GM23248 (cell line): ENCODE measurements at regions not wholly inside any gene's neighbourhood (a gene's known extent, or its start where the extent isn't known, plus 50 kb on each side); places are given as distances from the start of the nearest gene placed in this dataset.

Experiments used
- DNase-seq: peaks from one replicate; pipeline ENCODE4 v3.0.0-alpha.2; 2015
- H2AFZ ChIP-seq: fragments of 200-600 bp; sonication (generic); 2 replicates; pipeline ENCODE4 v1.6.1; 2016; ENCODE audit warnings: antibody characterized with exemption
- H3F3A ChIP-seq: fragments of 200-600 bp; sonication (generic); 2 replicates; pipeline ENCODE4 v1.6.1; 2016; ENCODE audit warnings: mild to moderate bottlenecking, antibody characterized with exemption, mixed run types; ENCODE audit not compliant: insufficient read depth
- H3K27ac ChIP-seq: fragments of 200-600 bp; sonication (generic); 2 replicates; pipeline ENCODE4 v1.5.1; 2016; ENCODE audit warnings: mild to moderate bottlenecking
- H3K27me3 ChIP-seq: fragments of 200-600 bp; sonication (generic); replicated peaks from 2 replicates; pipeline ENCODE4 v1.6.1; 2016; ENCODE audit warnings: mild to moderate bottlenecking; ENCODE audit not compliant: insufficient read depth
- H3K36me3 ChIP-seq: fragments of 200-600 bp; sonication (generic); 2 replicates; pipeline ENCODE4 v1.6.1; 2016; ENCODE audit warnings: low read depth, mild to moderate bottlenecking
- H3K4me1 ChIP-seq: fragments of 200-600 bp; sonication (generic); 2 replicates; pipeline ENCODE4 v1.6.1; 2016; ENCODE audit warnings: mild to moderate bottlenecking; ENCODE audit not compliant: insufficient read depth
- H3K4me2 ChIP-seq: fragments of 200-600 bp; sonication (generic); one replicate; pipeline ENCODE4 v1.6.1; 2016; ENCODE audit warnings: mild to moderate bottlenecking; ENCODE audit not compliant: unreplicated experiment
- H3K4me3 ChIP-seq: fragments of 200-600 bp; sonication (generic); 2 replicates; pipeline ENCODE4 v1.5.1; 2016; ENCODE audit warnings: mild to moderate bottlenecking
- H3K79me2 ChIP-seq: fragments of 200-600 bp; sonication (generic); 2 replicates; pipeline ENCODE4 v1.6.1; 2016; ENCODE audit warnings: mild to moderate bottlenecking; ENCODE audit not compliant: insufficient read depth
- H3K9ac ChIP-seq: fragments of 200-600 bp; sonication (generic); 2 replicates; pipeline ENCODE4 v1.6.1; 2016; ENCODE audit warnings: mild to moderate bottlenecking
- H3K9me2 ChIP-seq: fragments of 200-600 bp; sonication (generic); 2 replicates; pipeline ENCODE4 v1.6.1; 2016; ENCODE audit warnings: mixed run types, mild to moderate bottlenecking, moderate library complexity; ENCODE audit not compliant: insufficient read depth
- H3K9me3 ChIP-seq: fragments of 200-600 bp; sonication (generic); one replicate; pipeline ENCODE4 v1.6.1; 2017; ENCODE audit warnings: low read depth
- H4K20me1 ChIP-seq: fragments of 200-600 bp; sonication (generic); 2 replicates; pipeline ENCODE4 v1.6.0; 2016; ENCODE audit not compliant: insufficient read depth
- EZH2 ChIP-seq: fragments of 200-600 bp; sonication (generic); IDR thresholded peaks from 2 replicates; pipeline ENCODE4 v1.6.1; 2018; ENCODE audit warnings: antibody characterized with exemption, mild to moderate bottlenecking; ENCODE audit not compliant: insufficient read depth, poor library complexity, severe bottlenecking
- EZH2phosphoT487 ChIP-seq: fragments of 200-600 bp; sonication (generic); IDR thresholded peaks from 2 replicates; pipeline ENCODE4 v1.6.1; 2018; ENCODE audit warnings: antibody characterized with exemption, moderate library complexity, mild to moderate bottlenecking, low read depth; ENCODE audit not compliant: insufficient read depth
- WGBS, 2 experiments: methylation state at CpG; one replicate each; pipeline ENCODE4 v1.1.6; 2015 to 2017; ENCODE audit warnings: low lambda C conversion rate in 2 of 2, low coverage in 1 of 2; ENCODE audit errors: missing lambda C conversion rate in 2 of 2; 5-methylcytosine and 5-hydroxymethylcytosine counted together
- in situ Hi-C: fragments of 300-500 bp; cut with MboI; formaldehyde crosslinking; loops from 2 replicates; pipeline ENCODE4 v1.15.0; 2020

DNA sequence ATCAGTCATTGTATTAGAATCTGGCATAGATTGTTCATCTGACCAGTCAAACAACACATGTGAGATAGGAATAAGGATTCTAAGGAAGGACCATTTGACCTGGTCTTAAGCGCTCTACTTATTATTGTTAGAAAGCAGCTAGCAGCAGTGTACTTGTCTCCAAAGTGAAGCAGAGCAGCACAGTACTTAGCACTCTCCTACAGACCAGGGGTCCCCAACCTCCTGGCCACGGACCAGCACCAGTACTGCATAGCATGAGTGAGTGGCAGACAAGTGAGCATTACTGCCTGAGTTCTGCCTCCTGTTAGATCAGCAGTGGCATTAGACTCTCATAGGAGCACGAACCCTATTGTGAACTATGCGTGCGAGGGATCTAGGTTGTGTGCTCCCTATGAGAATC is 135.9 kb upstream of the SPRY1 start:
- H3F3A ChIP-seq: no peaks in the 10 kb centered on the region
- H3K4me2 ChIP-seq: no peak overlapping the region
- peaks cover 6% of the 10 kb centered on the region; the same call in 1 of the 2 replicates for H3K36me3 ChIP-seq
- H3K27me3 ChIP-seq: no peaks in the 10 kb centered on the region
- no peaks in the 10 kb centered on the region for H3K79me2 ChIP-seq
- no peak overlapping the region for H2AFZ ChIP-seq
- no peaks in the 10 kb centered on the region for H4K20me1 ChIP-seq
- no peaks in the 10 kb centered on the region for H3K9me2 ChIP-seq
- no peak for TF ChIP-seq EZH2phosphoT487
- in situ Hi-C loops: no loop called here
- H3K9ac ChIP-seq: no peak overlapping the region
- no peaks in the 10 kb centered on the region for H3K4me1 ChIP-seq
- no peak overlapping the region for H3K4me3 ChIP-seq
- no peak overlapping the region for H3K27ac ChIP-seq
- no peaks in the 10 kb centered on the region for H3K9me3 ChIP-seq
- no peak for DNase-seq
- 95 to 99% methylated on average over 5 of the region's 5 CpGs for WGBS, 2 experiments

DNA sequence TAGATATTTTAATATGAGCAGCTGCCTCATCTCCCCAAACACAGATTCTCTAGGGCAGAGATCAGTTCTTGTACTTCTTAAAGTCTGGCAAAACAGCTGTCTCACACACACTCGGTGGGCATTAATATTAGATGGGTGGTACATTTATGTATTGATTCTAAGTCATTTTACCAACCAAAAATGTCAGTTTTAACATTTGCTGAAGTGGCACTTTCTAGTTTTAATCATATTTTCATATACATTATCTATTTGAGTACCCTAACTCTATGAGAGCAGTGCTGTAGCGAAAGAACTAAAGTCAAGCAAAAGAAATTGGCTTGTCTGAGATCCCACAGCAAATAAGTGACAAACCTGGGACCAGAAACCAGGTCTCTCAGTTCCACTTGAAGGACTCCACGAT is 134.5 kb upstream of the SPRY1 start:
- Histone ChIP-seq H3K36me3 (peaks cover 1% of the 10 kb centered on the region; the same call in 1 of the 2 replicates), H3K4me3 (no peak overlapping the region), H3K4me1 (no peaks in the 10 kb centered on the region), H3K27ac (no peak overlapping the region), H3K9me3 (no peaks in the 10 kb centered on the region), H3K9me2 (no peaks in the 10 kb centered on the region), H3K27me3 (no peaks in the 10 kb centered on the region), H3K9ac (no peak overlapping the region), H3K4me2 (no peak overlapping the region), H3K79me2 (no peaks in the 10 kb centered on the region), H2AFZ (no peak overlapping the region), H4K20me1 (no peaks in the 10 kb centered on the region), H3F3A (no peaks in the 10 kb centered on the region)
- TF ChIP-seq EZH2: no peak
- no peak for TF ChIP-seq EZH2phosphoT487
- DNase-seq: no peak
- WGBS, 2 experiments: 95 to 97% methylated on average over 3 of the region's 3 CpGs
- in situ Hi-C loops: no loop called here

DNA sequence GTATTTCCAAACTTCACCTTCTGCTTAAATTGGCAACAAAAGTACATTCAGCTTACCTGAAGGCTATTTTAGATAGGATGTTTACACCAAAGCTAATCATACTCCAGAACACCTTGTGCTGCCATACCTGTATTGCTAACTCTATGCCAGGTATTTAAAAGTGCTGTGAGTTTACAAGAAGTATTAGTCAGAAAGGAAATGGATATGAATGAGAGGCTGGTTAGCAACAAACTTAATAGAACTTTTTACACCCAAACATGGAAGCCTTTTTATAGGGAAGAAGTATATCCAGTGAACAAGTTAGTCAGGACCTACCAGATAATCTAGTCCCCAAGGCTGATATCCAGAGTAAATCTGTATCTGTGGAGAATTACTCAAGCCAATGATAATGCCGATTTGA is 131.2 kb upstream of the SPRY1 start:
- Histone ChIP-seq H3K27me3 (no peaks in the 10 kb centered on the region), H3K4me1 (no peaks in the 10 kb centered on the region), H2AFZ (no peak overlapping the region), H3F3A (no peaks in the 10 kb centered on the region), H3K9me3 (no peaks in the 10 kb centered on the region), H4K20me1 (no peaks in the 10 kb centered on the region), H3K79me2 (no peaks in the 10 kb centered on the region), H3K9ac (no peak overlapping the region), H3K27ac (no peak overlapping the region), H3K36me3 (no peaks in the 10 kb centered on the region), H3K4me3 (no peak overlapping the region), H3K9me2 (no peaks in the 10 kb centered on the region), H3K4me2 (no peak overlapping the region)
- DNase-seq: no peak
- WGBS, 2 experiments: 86 to 100% methylated on average over 1 of the region's 1 CpG
- in situ Hi-C loops: no loop called here
- TF ChIP-seq EZH2phosphoT487 (no peak), EZH2 (no peak)

DNA sequence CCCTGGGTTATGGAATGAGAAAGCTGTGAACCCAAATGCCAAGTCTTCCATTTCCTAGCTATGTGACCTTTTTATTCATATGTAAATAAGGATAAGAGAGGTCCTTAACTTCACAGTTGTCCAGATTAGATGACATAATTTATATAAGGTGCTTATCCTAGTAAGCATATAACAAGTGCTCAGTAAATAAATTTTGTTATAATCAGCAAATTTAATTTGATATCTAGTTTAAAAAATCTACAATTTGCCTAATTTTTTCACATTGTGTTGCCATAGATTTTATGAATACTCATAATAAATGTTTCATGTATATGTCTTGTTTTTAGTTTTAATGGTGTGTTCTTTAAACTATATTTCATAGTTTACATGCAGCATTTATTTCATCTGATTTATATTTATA is 130.4 kb upstream of the SPRY1 start:
- Histone ChIP-seq H3K9me3 (no peaks in the 10 kb centered on the region), H3K9ac (no peak overlapping the region), H4K20me1 (no peaks in the 10 kb centered on the region), H3K4me1 (no peaks in the 10 kb centered on the region), H3K27ac (no peak overlapping the region), H3F3A (no peaks in the 10 kb centered on the region), H3K27me3 (no peaks in the 10 kb centered on the region), H3K36me3 (no peaks in the 10 kb centered on the region), H3K79me2 (no peaks in the 10 kb centered on the region), H3K4me2 (no peak overlapping the region), H3K9me2 (no peaks in the 10 kb centered on the region), H3K4me3 (no peak overlapping the region), H2AFZ (no peak overlapping the region)
- TF ChIP-seq EZH2 (no peak), EZH2phosphoT487 (no peak)
- DNase-seq: no peak
- in situ Hi-C loops: no loop called here

DNA sequence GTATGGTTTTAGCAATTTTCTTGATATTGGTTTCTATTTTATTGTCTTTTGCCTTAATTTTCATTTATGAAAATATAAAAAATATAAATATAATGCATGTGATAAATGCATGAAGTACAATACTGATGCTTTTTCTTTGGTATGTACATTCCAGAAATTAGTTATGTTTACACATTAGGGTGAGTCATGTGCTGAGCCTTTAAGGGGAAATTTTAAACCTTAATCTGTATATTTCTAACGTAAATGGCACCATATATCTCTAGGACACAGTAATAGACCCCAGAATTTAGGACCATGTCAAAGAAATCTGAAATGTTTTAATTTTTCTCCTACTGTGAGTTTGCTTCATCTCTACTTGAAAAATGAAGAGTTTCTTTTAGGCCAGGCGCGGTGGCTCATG is 117.8 kb upstream of the SPRY1 start:
- peak; percentile 3 for DNase-seq
- Histone ChIP-seq H3K27me3 (no peaks in the 10 kb centered on the region), H3K4me2 (no peak overlapping the region), H3K79me2 (no peaks in the 10 kb centered on the region), H2AFZ (no peak overlapping the region), H3K4me1 (no peaks in the 10 kb centered on the region), H3K27ac (no peak overlapping the region), H3K9ac (no peak overlapping the region), H3K4me3 (no peak overlapping the region), H4K20me1 (no peaks in the 10 kb centered on the region), H3K9me2 (no peaks in the 10 kb centered on the region), H3K36me3 (no peaks in the 10 kb centered on the region), H3K9me3 (no peaks in the 10 kb centered on the region), H3F3A (no peaks in the 10 kb centered on the region)
- in situ Hi-C loops: no loop called here
- TF ChIP-seq EZH2phosphoT487 (no peak), EZH2 (no peak)
- 94 to 96% methylated on average over 3 of the region's 3 CpGs for WGBS, 2 experiments
